HPDE6-E6E7 (cell line): ENCODE measurements at regions not wholly inside any gene's neighbourhood (a gene's known extent, or its start where the extent isn't known, plus 50 kb on each side); places are given as distances from the start of the nearest gene placed in this dataset.

Experiments used
- DNase-seq: peaks from one replicate; pipeline ENCODE4 v3.0.0; 2011; ENCODE audit warnings: missing footprints; ENCODE audit errors: extremely low spot score

DNA sequence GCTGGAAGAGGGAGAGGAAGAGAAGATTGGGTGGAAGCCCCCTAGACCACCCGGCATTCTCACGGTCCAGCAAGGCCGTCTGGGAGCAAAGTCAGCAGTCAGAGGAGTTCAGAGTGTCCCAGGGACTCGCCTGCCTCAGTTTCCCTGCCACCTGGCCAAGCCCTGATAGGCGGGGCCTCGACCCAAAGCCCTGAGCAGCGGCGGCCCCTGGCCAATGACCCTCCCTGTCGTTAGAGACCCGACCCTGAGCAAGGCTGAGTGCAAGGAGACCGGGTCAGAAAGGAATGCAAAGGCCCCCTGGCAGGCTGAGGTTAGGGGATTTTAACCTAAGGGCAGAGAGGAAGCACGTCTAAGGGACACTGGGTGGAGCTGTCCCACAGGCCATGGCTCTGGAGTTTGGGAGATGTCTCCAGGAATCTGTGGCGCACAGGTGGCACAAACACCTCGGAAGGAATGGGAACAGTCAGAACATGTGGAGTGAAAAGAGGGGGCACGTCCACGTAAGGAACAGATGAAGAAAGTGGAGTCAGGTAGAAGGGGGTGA, 196.8 kb upstream of the PDE1C start:
- DNase-seq = no peak

DNA sequence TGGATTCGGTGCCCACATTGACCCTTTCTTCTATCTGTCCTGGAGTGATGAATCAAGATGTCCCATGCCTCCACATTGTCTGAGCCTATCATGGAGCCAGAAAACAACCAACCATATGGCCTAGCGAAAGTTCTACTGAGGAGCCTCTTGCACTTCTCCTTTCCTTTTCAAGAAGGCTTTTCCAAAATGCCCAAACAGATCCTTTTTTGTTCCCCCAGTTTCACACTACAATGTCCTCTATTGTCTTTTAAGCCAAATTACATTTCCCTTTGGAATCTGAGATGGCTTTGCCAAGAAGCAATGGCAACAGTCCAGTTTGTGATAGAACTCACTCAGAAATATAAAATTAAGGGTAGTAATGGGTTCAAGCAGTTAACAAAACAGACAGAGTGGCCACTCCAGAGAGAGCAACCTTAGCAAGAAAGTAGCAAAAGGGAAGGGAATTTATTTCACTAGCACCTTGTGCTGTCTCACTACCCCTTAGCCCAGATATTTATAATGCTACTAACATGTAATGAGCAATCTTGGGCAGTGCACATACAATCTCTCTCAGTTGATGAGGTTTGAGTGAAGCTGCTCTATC, 194.6 kb upstream of the PDE1C start:
- no peak for DNase-seq

DNA sequence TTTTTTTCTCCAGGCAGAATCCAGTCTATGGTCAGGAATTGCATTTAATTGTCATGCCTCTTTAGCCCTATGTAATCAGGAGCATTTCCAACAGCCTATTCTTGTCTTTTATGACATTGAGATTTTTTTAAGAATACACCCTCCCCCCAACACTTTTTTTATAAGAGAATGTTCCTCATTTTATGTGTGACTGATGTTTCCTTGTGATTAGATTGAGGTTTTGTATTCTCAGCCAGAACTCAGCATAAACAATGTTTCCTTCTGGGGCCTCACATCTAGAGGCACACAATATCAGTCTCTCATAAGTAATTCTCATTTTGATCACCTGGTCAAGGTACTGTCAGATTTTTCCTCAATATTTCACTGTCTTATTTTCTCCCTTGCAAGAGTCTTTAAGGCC, 193.4 kb upstream of the PDE1C start:
- no peak for DNase-seq

DNA sequence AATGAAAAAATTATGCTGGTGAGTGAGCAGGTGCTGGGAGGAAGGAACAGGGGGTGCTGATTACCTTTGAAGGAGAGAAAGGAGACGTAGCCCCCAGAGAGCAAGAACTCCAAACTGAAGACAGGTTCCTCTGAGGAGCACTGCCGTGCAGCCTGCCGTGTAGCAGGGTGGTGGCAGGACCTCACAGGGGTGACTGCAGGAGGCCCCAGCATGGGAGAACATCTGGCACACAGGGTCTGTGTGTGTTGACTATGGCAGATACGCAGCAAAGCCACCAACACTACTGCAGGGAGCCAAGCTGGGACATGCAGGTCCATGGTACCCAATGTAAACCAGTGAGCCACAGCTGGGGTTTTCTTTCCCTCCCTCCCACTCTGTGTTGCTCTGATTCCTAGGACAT, 192.1 kb upstream of the PDE1C start:
- no peak for DNase-seq

DNA sequence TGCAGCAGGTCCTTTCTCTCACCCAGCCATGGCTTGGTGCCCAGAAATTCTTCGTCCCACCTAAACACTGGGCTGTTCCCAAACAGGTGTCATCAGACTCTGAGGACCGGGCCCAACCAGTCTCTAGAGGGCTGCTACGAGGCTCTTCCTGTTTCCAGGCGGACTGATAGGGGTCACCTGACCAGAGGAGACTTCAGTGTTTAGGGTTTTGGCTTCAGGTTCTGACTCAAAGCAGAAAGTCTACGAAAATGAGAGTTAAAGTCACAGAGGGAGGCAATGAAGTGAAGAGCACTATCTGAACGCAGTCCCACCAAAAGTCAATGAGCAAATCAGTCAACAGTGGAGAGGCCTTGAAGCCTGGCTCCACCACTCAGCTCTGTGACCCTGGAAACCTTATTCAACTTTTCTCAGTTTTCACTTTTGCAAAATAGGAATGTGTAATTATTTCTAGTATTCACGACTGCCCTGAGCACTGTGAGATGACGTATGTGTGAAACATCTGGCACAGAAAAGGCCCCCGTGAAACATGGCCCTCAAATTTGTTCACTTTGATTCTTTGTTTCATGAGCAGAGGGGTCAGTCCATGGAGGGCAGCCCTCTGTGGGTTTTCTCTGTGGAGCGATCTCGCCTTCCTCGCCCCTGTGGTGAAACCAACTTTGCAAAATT, 189.9 kb upstream of the PDE1C start:
- DNase-seq = no peak

DNA sequence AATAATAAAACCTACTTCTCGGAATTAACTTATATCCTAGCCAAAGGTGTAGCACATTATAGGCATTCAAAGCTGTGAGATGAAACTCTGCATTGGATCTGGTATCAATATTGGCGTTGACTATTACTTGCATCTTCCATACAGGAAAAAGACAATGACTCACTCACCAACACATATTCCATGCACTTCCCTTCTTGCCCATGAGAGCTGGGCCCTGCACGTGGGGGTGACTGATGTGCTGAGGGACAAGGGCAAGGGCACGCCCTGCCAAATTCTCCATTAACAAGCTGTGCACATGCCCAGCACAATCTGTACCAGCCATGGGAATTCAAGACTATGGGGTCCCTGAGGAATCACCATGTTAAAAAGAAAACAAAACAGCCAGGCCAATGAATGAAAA, 188.1 kb upstream of the PDE1C start:
- no peak for DNase-seq

DNA sequence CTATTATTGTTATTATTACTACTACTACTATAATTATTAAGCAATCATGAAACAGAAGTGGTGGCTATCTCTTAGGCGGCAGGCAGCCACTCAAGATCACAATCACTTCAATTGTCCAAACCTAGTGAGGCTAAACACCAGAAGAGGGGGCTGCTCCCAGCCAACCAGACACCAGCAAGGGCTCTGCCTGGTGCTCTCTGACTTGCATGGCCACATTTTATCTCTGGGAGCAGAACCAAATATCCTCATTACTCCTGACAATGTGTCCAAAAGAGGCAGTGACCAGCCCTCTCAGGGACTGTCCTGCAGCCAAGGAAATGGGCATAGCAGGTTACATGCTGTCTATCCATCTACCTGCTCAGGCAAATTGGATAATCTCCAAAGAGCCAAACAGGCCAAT, 187.4 kb upstream of the PDE1C start:
- no peak for DNase-seq

DNA sequence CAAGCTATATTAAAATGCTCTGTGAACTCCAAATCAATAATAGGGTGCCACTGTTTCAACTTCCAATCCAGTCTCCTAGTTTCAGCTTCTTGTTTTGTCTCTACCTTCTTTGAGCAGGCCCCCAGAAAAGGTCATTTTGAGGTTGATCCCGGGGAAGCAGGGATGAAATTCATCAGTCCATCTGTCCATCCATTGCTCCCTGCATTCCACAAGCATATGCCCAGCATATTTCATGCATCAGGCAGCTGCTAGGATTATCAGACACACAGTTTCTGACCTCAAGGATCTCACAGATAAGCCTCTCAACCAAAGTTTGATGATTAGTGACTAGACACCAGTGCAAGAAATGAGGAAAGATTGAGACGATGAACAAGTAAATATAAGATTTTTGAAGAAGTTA, 186.6 kb upstream of the PDE1C start:
- no peak for DNase-seq

DNA sequence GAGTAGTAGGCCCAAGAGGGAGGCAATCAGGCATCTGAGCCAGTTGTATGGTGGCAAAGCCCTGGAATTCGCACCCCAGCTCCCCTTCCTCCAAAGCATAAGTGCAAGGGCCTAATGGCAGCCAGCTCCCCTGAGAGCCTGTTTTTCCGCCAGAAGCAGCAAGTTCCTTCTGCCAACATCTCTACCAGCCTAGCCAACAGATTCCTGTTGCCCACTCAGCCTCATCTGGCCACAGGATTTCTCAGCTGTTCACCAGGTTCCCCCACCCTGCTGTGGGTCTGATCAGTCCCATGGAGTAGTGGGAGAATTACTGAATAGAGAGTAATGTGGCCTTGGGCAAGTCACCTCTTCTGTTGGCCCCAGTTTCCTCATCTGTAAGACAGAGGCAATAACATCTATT, 186.2 kb upstream of the PDE1C start:
- no peak for DNase-seq

DNA sequence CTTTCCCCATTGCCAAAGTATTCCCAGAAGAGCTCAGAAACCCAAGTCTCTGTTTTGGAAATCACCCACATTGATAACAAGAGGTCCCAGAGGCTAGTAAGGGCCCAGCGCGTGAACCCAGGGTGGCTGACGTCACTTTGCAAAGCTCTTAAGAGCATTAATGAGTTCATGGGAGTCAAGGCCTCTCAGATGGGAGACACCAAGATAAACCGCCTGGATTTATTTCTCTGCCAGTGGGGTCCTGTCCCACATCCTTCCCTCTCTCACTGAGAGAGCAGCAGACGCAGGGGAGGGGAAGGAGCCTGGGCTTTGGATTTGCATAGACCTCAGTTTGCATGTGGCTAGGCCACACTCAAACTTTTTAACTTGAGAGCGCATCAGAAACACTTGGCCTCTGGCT, 184.8 kb upstream of the PDE1C start:
- DNase-seq = no peak

DNA sequence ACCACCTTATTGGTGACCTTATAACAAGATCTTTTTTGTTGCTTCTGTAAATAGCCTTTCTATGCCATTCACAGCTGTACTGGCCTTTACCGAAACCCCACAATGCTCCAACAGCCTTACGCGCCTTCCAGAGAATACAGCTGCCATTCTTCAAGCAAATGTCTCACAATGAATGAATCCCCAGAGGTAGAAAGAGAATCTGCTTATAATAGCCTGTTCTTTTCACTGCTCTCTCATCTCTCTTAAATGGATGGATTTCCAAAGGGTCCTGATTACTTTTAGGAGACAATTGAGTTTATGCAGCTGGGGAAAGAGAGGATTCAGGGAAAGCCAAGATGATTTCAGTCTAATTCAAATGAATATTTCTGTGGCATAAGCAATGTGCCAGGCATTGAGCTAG, 183.1 kb upstream of the PDE1C start:
- no peak for DNase-seq

DNA sequence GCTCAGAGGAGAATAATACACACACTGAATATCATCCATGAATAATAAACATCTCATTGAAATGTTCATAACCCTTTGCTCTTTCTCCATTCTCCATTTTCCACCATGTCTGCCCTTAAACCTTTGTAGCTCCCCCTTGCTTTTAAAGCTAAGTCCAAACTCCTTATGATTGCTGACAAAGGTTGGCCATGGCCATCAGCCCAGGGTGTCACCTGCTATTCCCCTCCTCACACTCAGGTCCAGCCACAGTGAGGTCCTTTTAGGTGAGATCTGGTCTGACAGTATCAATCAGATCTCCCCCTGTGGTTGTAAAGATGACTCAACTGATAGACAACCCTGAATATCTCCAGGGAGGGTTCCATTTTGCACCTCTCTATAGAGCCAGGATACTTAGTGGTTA, 181.5 kb upstream of the PDE1C start:
- DNase-seq = no peak

DNA sequence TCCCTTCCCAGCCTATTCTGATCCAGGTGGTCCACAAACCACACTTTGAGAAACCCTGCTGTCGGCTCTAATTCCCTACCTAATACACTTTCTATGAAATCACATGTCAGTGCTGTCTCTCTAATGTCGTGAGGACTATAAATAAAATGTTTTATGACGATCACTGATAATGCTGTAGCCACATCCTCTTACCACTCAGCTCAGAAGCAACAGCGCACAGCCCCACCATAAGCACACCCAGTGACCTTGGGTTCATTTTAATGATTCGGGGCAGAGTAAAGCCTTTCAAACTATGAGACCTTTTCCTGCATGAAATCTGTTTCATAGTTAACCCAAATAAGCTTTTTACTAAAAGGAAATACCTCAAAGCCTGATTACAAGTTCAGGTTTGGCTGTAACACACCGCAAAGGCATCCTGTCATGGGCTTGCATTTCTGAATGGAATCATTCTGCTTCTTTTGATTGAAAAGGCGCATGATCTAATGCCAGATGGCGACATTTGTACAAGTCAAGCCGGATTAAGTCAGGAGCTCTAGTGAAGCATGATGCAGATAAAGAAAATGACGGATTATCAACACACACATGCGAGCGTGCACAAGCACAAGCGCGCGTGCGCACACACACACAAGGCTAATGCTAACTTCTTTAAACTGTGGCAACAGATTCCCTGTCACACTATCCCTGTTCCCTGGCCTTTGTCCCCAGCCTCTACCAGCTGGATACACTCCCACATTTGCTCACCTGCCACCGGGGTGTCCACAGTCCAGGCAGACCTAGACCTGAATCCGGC, 180.5 kb upstream of the PDE1C start:
- no peak for DNase-seq

DNA sequence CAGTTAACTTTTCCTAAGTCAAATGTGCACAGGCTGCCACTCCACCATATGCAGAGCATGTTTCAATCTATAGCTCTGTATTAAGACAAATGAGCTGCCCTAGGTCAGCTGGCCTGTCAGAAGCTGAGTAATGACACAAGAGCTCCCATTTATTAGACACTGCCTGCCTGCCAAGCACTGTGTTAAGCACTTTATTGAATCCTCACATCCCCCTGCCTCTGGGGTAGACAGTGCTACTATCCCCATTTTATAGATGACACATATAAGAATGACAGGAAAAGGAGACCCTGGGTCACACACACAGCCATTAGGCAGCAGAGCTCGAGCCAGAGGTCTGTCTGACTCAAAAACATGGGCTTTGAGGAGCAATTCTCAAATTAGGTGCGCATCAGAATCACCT, 179.8 kb upstream of the PDE1C start:
- DNase-seq = no peak

DNA sequence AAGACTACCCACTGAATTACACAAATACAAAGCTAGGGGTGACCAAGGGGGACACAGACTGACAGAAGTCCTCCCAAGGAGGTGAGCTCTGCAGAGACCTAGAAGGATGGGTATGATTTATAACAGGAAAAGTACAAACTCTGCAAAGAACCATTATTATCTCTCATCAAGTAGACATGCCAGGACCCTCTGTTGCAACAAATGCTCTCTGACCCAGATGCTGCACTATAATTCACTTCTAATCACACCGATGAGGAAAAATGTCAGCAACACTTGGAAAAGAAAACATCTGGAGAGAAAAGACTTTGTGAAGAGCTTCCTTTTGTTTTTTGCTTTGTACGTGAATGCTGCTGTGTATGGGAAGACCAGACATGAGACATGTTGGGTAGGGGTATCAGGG, 178.3 kb upstream of the PDE1C start:
- DNase-seq = no peak

DNA sequence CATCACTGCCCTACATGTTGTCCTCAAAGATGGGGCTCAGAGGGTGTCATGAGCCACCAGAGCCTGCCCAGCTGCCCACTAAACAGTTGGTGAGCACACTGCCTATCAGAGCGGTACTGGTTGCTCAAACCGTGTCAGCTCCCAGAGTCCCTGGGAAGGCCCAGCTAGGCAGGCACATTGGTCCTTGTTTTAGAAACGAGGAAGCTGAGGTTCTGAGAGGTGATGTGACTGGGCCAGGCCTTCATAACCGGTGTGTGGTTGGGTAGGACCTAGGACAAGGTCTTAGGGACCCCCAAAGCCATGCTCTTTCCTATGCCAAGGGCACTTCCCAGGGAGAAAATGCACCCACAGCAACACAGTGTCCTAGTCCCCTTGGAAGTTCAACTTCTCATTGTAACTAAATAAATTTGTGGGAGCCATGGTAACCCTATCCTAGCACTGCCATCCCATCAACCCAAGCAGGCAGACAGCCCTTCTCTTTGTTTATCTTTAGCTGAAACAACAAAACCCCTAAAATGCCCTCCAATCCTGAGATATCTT, 174.7 kb upstream of the PDE1C start:
- no peak for DNase-seq

DNA sequence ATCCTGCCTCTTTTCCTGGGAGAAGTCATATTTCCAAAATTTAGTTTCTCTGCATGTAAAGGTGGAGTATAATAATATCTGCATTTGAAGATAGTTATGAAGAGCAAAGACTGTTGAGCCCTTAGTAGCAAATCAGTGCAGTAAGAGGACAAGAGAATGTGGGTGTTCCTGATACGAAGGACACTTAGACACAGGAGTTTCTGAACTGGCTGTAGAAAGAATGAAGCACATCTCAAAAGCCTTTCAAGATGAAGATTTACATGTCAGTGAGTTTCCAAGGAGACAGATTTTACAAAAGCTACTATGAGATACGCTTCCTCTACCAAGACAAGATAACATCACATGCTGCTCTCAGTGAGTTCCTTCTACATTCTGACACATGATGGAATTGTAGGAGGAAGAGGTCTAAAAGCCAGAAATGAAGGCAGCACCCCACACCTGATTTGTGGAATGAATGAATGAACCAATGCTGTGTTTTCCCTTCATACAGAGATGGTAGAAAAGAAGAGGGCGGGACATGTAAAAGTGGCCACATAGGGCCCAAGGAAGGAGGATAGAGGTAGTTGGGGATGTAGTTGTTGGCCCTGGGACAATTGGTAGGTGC, 173.6 kb upstream of the PDE1C start:
- DNase-seq = no peak

DNA sequence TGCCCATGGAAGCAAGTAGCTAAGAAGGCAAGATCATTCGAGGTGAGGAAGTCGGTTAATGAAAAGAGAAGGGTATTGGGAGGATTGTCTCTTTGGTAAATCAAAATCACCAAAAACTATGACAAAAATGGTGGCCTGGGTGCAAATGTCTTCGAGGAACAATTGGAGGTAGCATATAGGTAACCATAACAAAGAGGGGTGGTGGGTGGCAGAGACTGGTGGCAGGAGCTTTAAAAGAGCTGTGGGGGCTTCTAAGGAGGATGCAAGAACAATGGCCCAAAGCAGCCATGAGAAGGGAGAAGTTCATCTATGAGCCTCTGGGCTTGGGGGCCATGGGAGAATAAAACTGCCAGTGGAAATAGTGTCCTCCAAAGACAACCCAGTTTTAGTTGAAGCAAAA, 172.2 kb upstream of the PDE1C start:
- DNase-seq = no peak

DNA sequence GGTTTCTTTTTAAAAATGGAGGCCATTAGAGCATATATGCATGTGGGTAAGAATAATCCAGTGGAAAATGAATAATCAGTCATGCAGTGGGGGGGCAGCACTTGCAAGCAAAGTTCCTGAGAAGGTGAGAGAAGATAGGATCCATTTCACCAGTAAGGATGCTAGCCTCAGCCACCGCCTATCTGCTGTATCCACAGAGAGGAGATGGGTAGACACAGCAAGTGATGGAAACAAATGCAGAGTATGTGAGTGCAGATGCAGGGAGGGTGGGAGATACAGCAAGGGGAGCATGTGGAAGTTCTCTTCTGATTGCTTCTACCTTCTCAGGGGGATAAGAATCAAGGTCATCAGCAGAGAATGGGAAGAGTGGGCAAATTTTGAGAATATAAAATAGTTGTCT, 171.4 kb upstream of the PDE1C start:
- no peak for DNase-seq

DNA sequence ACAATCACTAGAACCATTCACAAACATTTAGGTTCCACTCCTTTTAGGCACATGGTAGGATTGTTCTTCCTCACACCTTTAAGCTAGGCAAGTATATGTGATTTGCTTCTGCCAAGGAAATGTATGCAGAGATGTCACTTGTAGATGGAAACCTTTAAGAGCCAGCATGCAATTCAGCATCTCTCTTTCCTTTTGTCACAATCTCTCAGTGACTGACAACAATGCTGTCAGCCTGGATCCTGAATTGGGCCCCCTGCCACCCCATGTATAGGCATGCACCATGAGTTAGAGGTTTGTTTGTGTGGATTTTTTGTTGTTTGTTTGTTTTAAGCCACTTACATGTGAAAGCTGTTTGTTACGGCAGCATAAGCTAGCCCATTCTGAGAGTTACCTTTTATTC, 169.6 kb upstream of the PDE1C start:
- no peak for DNase-seq

DNA sequence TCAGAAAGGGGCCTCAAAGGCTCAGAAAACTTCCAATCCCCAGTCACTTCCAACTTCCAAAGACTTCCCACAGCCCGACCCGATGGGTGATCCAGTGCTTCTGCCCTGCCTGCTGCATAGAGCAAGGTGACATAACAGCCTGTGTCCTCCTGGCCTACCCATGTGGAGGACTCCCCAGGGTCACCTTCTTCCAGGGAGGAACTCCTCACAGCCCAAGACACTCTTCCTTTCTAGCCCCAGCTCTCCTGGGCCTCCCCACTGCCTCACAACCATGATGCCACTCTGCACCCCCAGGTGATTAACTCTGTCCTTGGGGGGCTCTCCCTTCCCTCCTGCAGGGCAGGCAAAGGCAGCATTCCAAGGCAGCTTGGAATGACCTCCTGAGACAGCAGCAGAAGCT, 158.4 kb upstream of the PDE1C start:
- DNase-seq = no peak

DNA sequence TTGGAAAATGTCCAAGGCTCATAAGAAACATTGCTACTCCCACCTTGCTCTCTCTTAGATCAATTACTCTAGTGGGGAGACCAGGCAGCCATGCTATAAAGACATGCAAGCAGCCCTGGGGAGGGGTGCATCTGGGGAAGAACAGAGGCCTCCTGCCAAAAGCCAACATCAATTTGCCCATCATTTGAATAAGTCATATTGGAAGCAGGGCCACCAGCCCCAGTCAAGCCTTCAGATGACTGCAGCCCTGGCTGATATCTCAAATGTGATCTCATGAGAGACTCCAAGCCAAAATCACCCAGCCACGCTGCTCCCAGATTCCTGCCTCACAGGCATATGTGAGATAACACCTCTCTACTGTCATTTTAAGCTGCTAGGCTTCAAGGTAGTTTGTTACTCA, 157.5 kb upstream of the PDE1C start:
- DNase-seq = no peak
